ENCODE measurements at regions not wholly inside any gene's neighbourhood (a gene's known extent, or its start where the extent isn't known, plus 50 kb on each side); places are given as distances from the start of the nearest gene placed in this dataset.
A peak's percentile ranks its signal among the peaks of the same experiment; 100 is the strongest.

GRCh38 chr22:46052801-46053562 lies 76.0 kb upstream of the WNT7B start:
- Histone ChIP-seq H3K9me3 (ENCODE audit: control insufficient read depth, insufficient read depth, low read length) (no peaks in the 10 kb centered on the region), H3K4me1 (ENCODE audit: control insufficient read depth, low read length) (peaks cover 52% of the 10 kb centered on the region), H3K4me2 (ENCODE audit: low read length) (peak overlapping the region; percentile 78), H3K79me2 (ENCODE audit: control insufficient read depth, low read length) (peaks cover 28% of the 10 kb centered on the region), H3K27me3 (ENCODE audit: control insufficient read depth, low read length) (no peaks in the 10 kb centered on the region), H3F3A (ENCODE audit: control insufficient read depth, insufficient read depth) (peaks cover 14% of the 10 kb centered on the region), H3K27ac (ENCODE audit: low read depth, low read length) (peak overlapping the region; percentile 76), H3K9me2 (replicated peaks; ENCODE audit: control insufficient read depth, low read length) (no peaks in the 10 kb centered on the region), H3K36me3 (ENCODE audit: control insufficient read depth, low read length) (0 out of 2 replicates have a peak, but pooled peaks cover 3% of the 10 kb centered on the region), H3K4me3 (ENCODE audit: low read length) (peak overlapping the region; percentile 81), H4K20me1 (ENCODE audit: control insufficient read depth, insufficient read depth, low read depth, low read length) (no peaks in the 10 kb centered on the region)
- TF ChIP-seq CTCF (IDR thresholded peaks at IDR 0.05; ENCODE audit: low read depth, low read length, poor library complexity, severe bottlenecking) (no peak), EZH2phosphoT487 (IDR thresholded peaks at IDR 0.05; ENCODE audit: borderline replicate concordance, low read length) (no peak)

- Histone ChIP-seq H3K27ac (ENCODE audit: low read depth, low read length) (peak overlapping the region; percentile 76), H3K27me3 (ENCODE audit: control insufficient read depth, low read length) (no peaks in the 10 kb centered on the region), H3K9me2 (replicated peaks; ENCODE audit: control insufficient read depth, low read length) (no peaks in the 10 kb centered on the region), H3K4me1 (ENCODE audit: control insufficient read depth, low read length) (peaks cover 56% of the 10 kb centered on the region), H4K20me1 (ENCODE audit: control insufficient read depth, insufficient read depth, low read depth, low read length) (no peaks in the 10 kb centered on the region), H3F3A (ENCODE audit: control insufficient read depth, insufficient read depth) (peaks cover 14% of the 10 kb centered on the region), H3K4me2 (ENCODE audit: low read length) (peak overlapping the region; percentile 78), H3K9me3 (ENCODE audit: control insufficient read depth, insufficient read depth, low read length) (no peaks in the 10 kb centered on the region), H3K79me2 (ENCODE audit: control insufficient read depth, low read length) (peaks cover 31% of the 10 kb centered on the region), H3K36me3 (ENCODE audit: control insufficient read depth, low read length) (0 out of 2 replicates have a peak, but pooled peaks cover 3% of the 10 kb centered on the region), H3K4me3 (ENCODE audit: low read length) (peak overlapping the region; percentile 81)
- TF ChIP-seq EZH2phosphoT487 (IDR thresholded peaks at IDR 0.05; ENCODE audit: borderline replicate concordance, low read length) = no peak
- TF ChIP-seq CTCF (IDR thresholded peaks at IDR 0.05; ENCODE audit: low read depth, low read length, poor library complexity, severe bottlenecking) = no peak
Measured at GRCh38 chr22:46053563-46054090, 76.7 kb upstream of the WNT7B start.

- Histone ChIP-seq H3K4me2 (ENCODE audit: low read length) (peak overlapping the region; percentile 78), H3K4me3 (ENCODE audit: low read length) (peak overlapping the region; percentile 81), H3K79me2 (ENCODE audit: control insufficient read depth, low read length) (peaks cover 34% of the 10 kb centered on the region), H3K27ac (ENCODE audit: low read depth, low read length) (peak overlapping the region; percentile 76), H3K4me1 (ENCODE audit: control insufficient read depth, low read length) (peaks cover 63% of the 10 kb centered on the region), H4K20me1 (ENCODE audit: control insufficient read depth, insufficient read depth, low read depth, low read length) (no peaks in the 10 kb centered on the region), H3K9me3 (ENCODE audit: control insufficient read depth, insufficient read depth, low read length) (no peaks in the 10 kb centered on the region), H3K27me3 (ENCODE audit: control insufficient read depth, low read length) (no peaks in the 10 kb centered on the region), H3K36me3 (ENCODE audit: control insufficient read depth, low read length) (0 out of 2 replicates have a peak, but pooled peaks cover 3% of the 10 kb centered on the region), H3F3A (ENCODE audit: control insufficient read depth, insufficient read depth) (peaks cover 14% of the 10 kb centered on the region), H3K9me2 (replicated peaks; ENCODE audit: control insufficient read depth, low read length) (no peaks in the 10 kb centered on the region)
- TF ChIP-seq CTCF (IDR thresholded peaks at IDR 0.05; ENCODE audit: low read depth, low read length, poor library complexity, severe bottlenecking) = no peak
- no peak for TF ChIP-seq EZH2phosphoT487 (IDR thresholded peaks at IDR 0.05; ENCODE audit: borderline replicate concordance, low read length)
Measured at GRCh38 chr22:46054091-46055073, 77.4 kb upstream of the WNT7B start.
